K562 (cell line): ENCODE measurements at regions not wholly inside any gene's neighbourhood (a gene's known extent, or its start where the extent isn't known, plus 50 kb on each side); places are given as distances from the start of the nearest gene placed in this dataset.

ENCODE experiments used
- ATAC-seq: fragments of 200-7000 bp; cut with Tn5 transposase; 3 replicates; pipeline ENCODE4 v1.9.1; 2020; ENCODE audit warnings: moderate library complexity
- BruUV-seq: library from RNA; stranded (reverse); fragments of 400-500 nt; replicated peaks from 2 replicates; lab custom pipeline; 2021; lab: Mats Ljungman, UMichigan
- CTCF ChIA-PET: fragments of 300-600 bp; formaldehyde crosslinking; extraction: SDS; loops from one replicate; lab custom pipeline; 2021; ENCODE audit warnings: low intra/inter-chr PET ratio; lab: Yijun Ruan, JAX
- POLR2A ChIA-PET: fragments of 300-600, 350-650 bp; sonication (Branson Sonifier 250); formaldehyde crosslinking; extraction: SDS; loops from one replicate; lab custom pipeline; 2021; ENCODE audit warnings: antibody characterized with exemption, inconsistent platforms; lab: Yijun Ruan, JAX
- DNase-seq, 4 experiments: peaks; one replicate each; pipeline versions ENCODE4 v3.0.0 to v3.0.0-alpha.2; 2011 to 2018; ENCODE audit warnings: low spot score in 3 of 4, mixed read lengths in 3 of 4; ENCODE audit errors: extremely low read depth in 1 of 4
- FAIRE-seq: peaks from 2 replicates; lab custom pipeline; 2011; peaks lifted over from hg19 to GRCh38; lab: Jason Lieb, UNC
- H2AFZ ChIP-seq: 2 replicates; pipeline ENCODE4 v1.6.0; 2011; ENCODE audit warnings: low read depth, low read length, control low read depth, inconsistent platforms
- H3K27ac ChIP-seq: fragments of 200-600 bp; 3 replicates; pipeline ENCODE4 v1.8.0; 2011; ENCODE audit warnings: low read depth, mild to moderate bottlenecking, control low read depth, inconsistent platforms, low read length, moderate library complexity, mixed read lengths; ENCODE audit errors: extremely low read depth
- H3K27me3 ChIP-seq, 2 experiments: fragments of 300-600 bp in 1 of 2; 2 replicates in 1 of 2; 3 replicates in 1 of 2; pipeline versions ENCODE4 v1.6.0 to v1.8.0; 2011; ENCODE audit warnings: inconsistent platforms in 2 of 2, low read length in 2 of 2, mild to moderate bottlenecking in 1 of 2, mixed read lengths in 1 of 2, moderate library complexity in 1 of 2; ENCODE audit not compliant: control insufficient read depth in 2 of 2, insufficient read depth in 2 of 2
- H3K36me3 ChIP-seq: fragments of 300-600 bp; 3 replicates; pipeline ENCODE4 v1.8.0; 2011; ENCODE audit warnings: mild to moderate bottlenecking, low read length, inconsistent platforms; ENCODE audit not compliant: control insufficient read depth, insufficient read depth
- H3K4me1 ChIP-seq, 2 experiments: fragments of 200-600 bp in 1 of 2; replicated peaks in 1 of 2; 2 replicates in 1 of 2; 3 replicates in 1 of 2; pipeline versions ENCODE4 v1.5.1 to v1.8.0; 2011; ENCODE audit warnings: inconsistent platforms in 2 of 2, low read length in 2 of 2, mild to moderate bottlenecking in 1 of 2, mixed read lengths in 1 of 2, moderate library complexity in 1 of 2; ENCODE audit not compliant: control insufficient read depth in 2 of 2, insufficient read depth in 2 of 2
- H3K4me2 ChIP-seq: 2 replicates; pipeline ENCODE4 v1.6.1; 2011; ENCODE audit warnings: low read length, control low read depth, inconsistent platforms, mixed read lengths; ENCODE audit not compliant: insufficient read depth
- H3K4me3 ChIP-seq: fragments of 200-600 bp; sonication (generic), shearing (Covaris generic); 2 replicates; pipeline ENCODE4 v1.5.1; 2016; ENCODE audit warnings: control low read depth, inconsistent platforms
- H3K79me2 ChIP-seq: fragments of 200-600 bp; 3 replicates; pipeline ENCODE4 v1.8.0; 2011; ENCODE audit warnings: low read length, inconsistent platforms; ENCODE audit not compliant: control insufficient read depth, insufficient read depth
- H3K9ac ChIP-seq, 2 experiments: 2 replicates each; pipeline versions ENCODE4 v1.6.0 to v1.6.1; 2011; ENCODE audit warnings: low read depth in 2 of 2, low read length in 2 of 2, control low read depth in 1 of 2, inconsistent platforms in 1 of 2, mild to moderate bottlenecking in 1 of 2, mixed read lengths in 1 of 2; ENCODE audit not compliant: insufficient read depth in 1 of 2
- H3K9me1 ChIP-seq: one replicate; pipeline ENCODE4 v1.6.0; 2011; ENCODE audit warnings: inconsistent platforms, mild to moderate bottlenecking, low read length, moderate library complexity; ENCODE audit not compliant: control insufficient read depth, insufficient read depth
- H3K9me3 ChIP-seq: replicated peaks from 2 replicates; pipeline ENCODE4 v1.5.1; 2011; ENCODE audit warnings: low read depth, low read length, inconsistent platforms; ENCODE audit not compliant: control insufficient read depth, insufficient read depth
- H4K20me1 ChIP-seq: replicated peaks from 2 replicates; pipeline ENCODE4 v1.6.1; 2011; ENCODE audit warnings: low read length, inconsistent platforms, mixed read lengths; ENCODE audit not compliant: control insufficient read depth, insufficient read depth
- BRD4 ChIP-seq: fragments of 200-600 bp; sonication (generic); IDR thresholded peaks from 2 replicates; pipeline ENCODE4 v1.6.1; 2017; ENCODE audit warnings: inconsistent platforms
- HDAC8 ChIP-seq: fragments of 450-650 bp; IDR thresholded peaks from 2 replicates; pipeline ENCODE4 v1.6.1; 2016; ENCODE audit warnings: mild to moderate bottlenecking, missing genetic modification characterization, moderate library complexity, missing compliant biosample characterization
- HSF4 ChIP-seq: fragments of 250-450 bp; sonication (Bioruptor Pico); IDR thresholded peaks from 2 replicates; pipeline ENCODE4 v2.1.2; 2022; ENCODE audit warnings: mild to moderate bottlenecking, moderate library complexity, borderline replicate concordance
- MAFF ChIP-seq: IDR thresholded peaks from 2 replicates; pipeline ENCODE4 v1.6.1; 2012; ENCODE audit warnings: low read length, improper control_type of control experiment
- NR1H2 ChIP-seq: sonication (generic); formaldehyde crosslinking; IDR thresholded peaks from 2 replicates; pipeline ENCODE4 v1.4.0; 2020; ENCODE audit warnings: mild to moderate bottlenecking, missing genetic modification reagents
- PML ChIP-seq: IDR thresholded peaks from 2 replicates; pipeline ENCODE4 v1.6.1; 2012; ENCODE audit warnings: low read length, inconsistent platforms
- POLR2AphosphoS5 ChIP-seq: IDR thresholded peaks from 2 replicates; pipeline ENCODE4 v1.6.1; 2011; ENCODE audit warnings: mild to moderate bottlenecking, low read depth, low read length, moderate library complexity; ENCODE audit not compliant: control insufficient read depth, insufficient read depth
- PRDM10 ChIP-seq: fragments of 450-650 bp; IDR thresholded peaks from 2 replicates; pipeline ENCODE4 v1.6.1; 2018; ENCODE audit not compliant: partially characterized antibody
- STAT5B ChIP-seq: fragments of 250-450 bp; sonication (Bioruptor Pico); IDR thresholded peaks from 2 replicates; pipeline ENCODE4 v1.8.0; 2021; ENCODE audit warnings: mild to moderate bottlenecking, inconsistent platforms
- ZNF41 ChIP-seq: fragments of 250-450 bp; sonication (Bioruptor Pico); conservative IDR thresholded peaks from 2 replicates; pipeline ENCODE4 v1.4.0; 2020; ENCODE audit warnings: mild to moderate bottlenecking
- ZNF583 ChIP-seq: fragments of 250-450 bp; sonication (Bioruptor Pico); IDR thresholded peaks from 2 replicates; pipeline ENCODE4 v1.4.0; 2020
- ZNF77 ChIP-seq: fragments of 250-450 bp; sonication (Bioruptor Pico); IDR thresholded peaks from 2 replicates; pipeline ENCODE4 v1.5.0; 2020
- WGBS: fragments of 100-300 bp; shearing (Covaris generic); methylation state at CpG from one replicate; pipeline ENCODE4 v1.1.6; 2016; ENCODE audit warnings: low coverage, mixed read lengths; ENCODE audit not compliant: insufficient coverage; ENCODE audit errors: missing lambda C conversion rate; 5-methylcytosine and 5-hydroxymethylcytosine counted together
- in situ Hi-C: fragments of 300-500 bp; cut with MboI; formaldehyde crosslinking; loops from 4 replicates; pipeline ENCODE4 v1.15.0; 2018; ENCODE audit warnings: inconsistent platforms, mixed read lengths
- intact Hi-C: fragments of 100-400 bp; cut with micrococcal nuclease; formaldehyde crosslinking; loops from 2 replicates; pipeline ENCODE4 v1.14.2; 2022
- TF ChIP-seq, protein P1 (sequence below): fragments of 250-450 bp; sonication (Bioruptor Pico); IDR thresholded peaks from 2 replicates; pipeline ENCODE4 v1.8.0; 2022; ENCODE audit warnings: moderate library complexity, mild to moderate bottlenecking, inconsistent platforms
- TF ChIP-seq, protein P2 (sequence below): fragments of 450-650 bp; IDR thresholded peaks from 2 replicates; pipeline ENCODE4 v1.7.0; 2016; ENCODE audit warnings: borderline replicate concordance
- TF ChIP-seq, protein P3 (sequence below): sonication (generic); formaldehyde crosslinking; IDR thresholded peaks from 2 replicates; pipeline ENCODE4 v1.8.0; 2022; ENCODE audit warnings: mild to moderate bottlenecking, missing genetic modification reagents

DNA sequence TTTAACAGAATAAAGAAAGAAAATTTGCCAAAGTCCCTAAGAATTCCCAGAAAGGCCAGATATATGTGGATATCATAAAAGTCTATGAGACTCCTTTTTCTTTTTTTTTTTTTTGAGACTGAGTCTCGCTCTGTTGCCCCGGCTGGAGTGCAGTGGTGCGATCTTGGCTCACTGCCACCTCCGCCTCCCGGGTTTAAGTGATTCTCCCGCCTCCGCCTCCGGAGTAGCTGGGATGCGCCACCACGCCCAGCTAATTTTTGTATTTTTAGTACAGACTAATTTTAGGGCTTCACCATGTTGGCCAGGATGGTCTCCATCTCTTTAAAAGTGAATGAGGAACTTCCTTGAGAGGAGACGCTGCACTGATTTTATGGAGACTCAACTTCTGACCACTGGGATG lies 335.2 kb downstream of the FBXO15 start:
- Histone ChIP-seq H3K9ac (no peak overlapping the region), H3K79me2 (no peaks in the 10 kb centered on the region), H3K4me2 (no peak overlapping the region), H3K9me3 (no peaks in the 10 kb centered on the region), H2AFZ (no peak overlapping the region), H3K27me3 (no peaks in the 10 kb centered on the region), H3K27ac (no peak overlapping the region), H3K4me3 (no peak overlapping the region), H4K20me1 (no peaks in the 10 kb centered on the region), H3K36me3 (no peaks in the 10 kb centered on the region), H3K4me1 (no peaks in the 10 kb centered on the region), H3K9me1 (no peaks in the 10 kb centered on the region)
- intact Hi-C loops: no loop called here
- in situ Hi-C loops: no loop called here
- ATAC-seq: no peak
- no TSS peak for BruUV-seq
- no peak for FAIRE-seq
- WGBS: 4% methylated on average over 6 of the region's 11 CpGs
- no peak for DNase-seq
- CTCF ChIA-PET: no interaction called here
- POLR2A ChIA-PET: no interaction called here
- TF ChIP-seq ZNF77 (CRISPR knock-in tag) (no peak), PRDM10 (no peak), STAT5B (no peak), PML (no peak), ZNF583 (CRISPR knock-in tag) (no peak), POLR2AphosphoS5 (no peak), HSF4 (no peak), MAFF (no peak), BRD4 (no peak), HDAC8 (tag) (no peak), NR1H2 (CRISPR knock-in tag) (no peak), ZNF41 (CRISPR knock-in tag) (no peak)
- TF ChIP-seq, protein P1, sequence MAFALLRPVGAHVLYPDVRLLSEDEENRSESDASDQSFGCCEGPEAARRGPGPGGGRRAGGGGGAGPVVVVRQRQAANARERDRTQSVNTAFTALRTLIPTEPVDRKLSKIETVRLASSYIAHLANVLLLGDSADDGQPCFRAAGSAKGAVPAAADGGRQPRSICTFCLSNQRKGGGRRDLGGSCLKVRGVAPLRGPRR: no peak
- TF ChIP-seq, protein P2, sequence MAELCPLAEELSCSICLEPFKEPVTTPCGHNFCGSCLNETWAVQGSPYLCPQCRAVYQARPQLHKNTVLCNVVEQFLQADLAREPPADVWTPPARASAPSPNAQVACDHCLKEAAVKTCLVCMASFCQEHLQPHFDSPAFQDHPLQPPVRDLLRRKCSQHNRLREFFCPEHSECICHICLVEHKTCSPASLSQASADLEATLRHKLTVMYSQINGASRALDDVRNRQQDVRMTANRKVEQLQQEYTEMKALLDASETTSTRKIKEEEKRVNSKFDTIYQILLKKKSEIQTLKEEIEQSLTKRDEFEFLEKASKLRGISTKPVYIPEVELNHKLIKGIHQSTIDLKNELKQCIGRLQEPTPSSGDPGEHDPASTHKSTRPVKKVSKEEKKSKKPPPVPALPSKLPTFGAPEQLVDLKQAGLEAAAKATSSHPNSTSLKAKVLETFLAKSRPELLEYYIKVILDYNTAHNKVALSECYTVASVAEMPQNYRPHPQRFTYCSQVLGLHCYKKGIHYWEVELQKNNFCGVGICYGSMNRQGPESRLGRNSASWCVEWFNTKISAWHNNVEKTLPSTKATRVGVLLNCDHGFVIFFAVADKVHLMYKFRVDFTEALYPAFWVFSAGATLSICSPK: no peak
- TF ChIP-seq, protein P3, sequence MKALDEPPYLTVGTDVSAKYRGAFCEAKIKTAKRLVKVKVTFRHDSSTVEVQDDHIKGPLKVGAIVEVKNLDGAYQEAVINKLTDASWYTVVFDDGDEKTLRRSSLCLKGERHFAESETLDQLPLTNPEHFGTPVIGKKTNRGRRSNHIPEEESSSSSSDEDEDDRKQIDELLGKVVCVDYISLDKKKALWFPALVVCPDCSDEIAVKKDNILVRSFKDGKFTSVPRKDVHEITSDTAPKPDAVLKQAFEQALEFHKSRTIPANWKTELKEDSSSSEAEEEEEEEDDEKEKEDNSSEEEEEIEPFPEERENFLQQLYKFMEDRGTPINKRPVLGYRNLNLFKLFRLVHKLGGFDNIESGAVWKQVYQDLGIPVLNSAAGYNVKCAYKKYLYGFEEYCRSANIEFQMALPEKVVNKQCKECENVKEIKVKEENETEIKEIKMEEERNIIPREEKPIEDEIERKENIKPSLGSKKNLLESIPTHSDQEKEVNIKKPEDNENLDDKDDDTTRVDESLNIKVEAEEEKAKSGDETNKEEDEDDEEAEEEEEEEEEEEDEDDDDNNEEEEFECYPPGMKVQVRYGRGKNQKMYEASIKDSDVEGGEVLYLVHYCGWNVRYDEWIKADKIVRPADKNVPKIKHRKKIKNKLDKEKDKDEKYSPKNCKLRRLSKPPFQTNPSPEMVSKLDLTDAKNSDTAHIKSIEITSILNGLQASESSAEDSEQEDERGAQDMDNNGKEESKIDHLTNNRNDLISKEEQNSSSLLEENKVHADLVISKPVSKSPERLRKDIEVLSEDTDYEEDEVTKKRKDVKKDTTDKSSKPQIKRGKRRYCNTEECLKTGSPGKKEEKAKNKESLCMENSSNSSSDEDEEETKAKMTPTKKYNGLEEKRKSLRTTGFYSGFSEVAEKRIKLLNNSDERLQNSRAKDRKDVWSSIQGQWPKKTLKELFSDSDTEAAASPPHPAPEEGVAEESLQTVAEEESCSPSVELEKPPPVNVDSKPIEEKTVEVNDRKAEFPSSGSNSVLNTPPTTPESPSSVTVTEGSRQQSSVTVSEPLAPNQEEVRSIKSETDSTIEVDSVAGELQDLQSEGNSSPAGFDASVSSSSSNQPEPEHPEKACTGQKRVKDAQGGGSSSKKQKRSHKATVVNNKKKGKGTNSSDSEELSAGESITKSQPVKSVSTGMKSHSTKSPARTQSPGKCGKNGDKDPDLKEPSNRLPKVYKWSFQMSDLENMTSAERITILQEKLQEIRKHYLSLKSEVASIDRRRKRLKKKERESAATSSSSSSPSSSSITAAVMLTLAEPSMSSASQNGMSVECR (CRISPR knock-in tag): no peak
